Gastroesophageal sphincter (tissue), 3 donors: ENCODE measurements at regions not wholly inside any gene's neighbourhood (a gene's known extent, or its start where the extent isn't known, plus 50 kb on each side); places are given as distances from the start of the nearest gene placed in this dataset.

Source experiments
- POLR2AphosphoS5 ChIP-seq: sonication (generic); formaldehyde crosslinking; IDR thresholded peaks from one replicate; pipeline ENCODE4 v1.6.1; 2017; ENCODE audit warnings: antibody characterized with exemption
- TF ChIP-seq, protein P1 (sequence below), 4 experiments: fragments of 200-600 bp in 2 of 4; fragments of 450-650 bp in 2 of 4; sonication (generic) in 1 of 4; IDR thresholded peaks; one replicate each; pipeline ENCODE4 v1.5.1; 2017 to 2019; ENCODE audit warnings: antibody characterized with exemption in 4 of 4, mild to moderate bottlenecking in 2 of 4, moderate library complexity in 2 of 4

DNA sequence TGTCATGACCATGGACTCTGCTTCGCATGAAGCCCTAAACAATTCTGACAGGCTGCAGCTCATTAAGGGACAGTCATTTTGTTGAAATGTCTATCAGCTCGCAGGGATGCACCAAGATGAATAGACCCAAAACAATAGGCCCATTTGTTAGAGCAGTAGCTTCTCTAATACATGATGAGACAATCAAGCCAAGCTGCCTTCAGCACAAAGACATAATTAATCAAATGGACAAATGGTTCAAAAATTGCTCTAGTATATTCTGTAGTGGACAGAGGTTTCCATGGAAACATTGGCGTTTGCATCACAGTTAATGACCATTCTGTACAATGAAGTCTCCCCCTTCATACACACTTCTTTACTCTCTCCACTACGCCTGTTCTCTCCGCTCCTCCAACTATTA lies 274.6 kb downstream of the ANXA1 start:
- TF ChIP-seq POLR2AphosphoS5, result no peak
- TF ChIP-seq, protein P1, sequence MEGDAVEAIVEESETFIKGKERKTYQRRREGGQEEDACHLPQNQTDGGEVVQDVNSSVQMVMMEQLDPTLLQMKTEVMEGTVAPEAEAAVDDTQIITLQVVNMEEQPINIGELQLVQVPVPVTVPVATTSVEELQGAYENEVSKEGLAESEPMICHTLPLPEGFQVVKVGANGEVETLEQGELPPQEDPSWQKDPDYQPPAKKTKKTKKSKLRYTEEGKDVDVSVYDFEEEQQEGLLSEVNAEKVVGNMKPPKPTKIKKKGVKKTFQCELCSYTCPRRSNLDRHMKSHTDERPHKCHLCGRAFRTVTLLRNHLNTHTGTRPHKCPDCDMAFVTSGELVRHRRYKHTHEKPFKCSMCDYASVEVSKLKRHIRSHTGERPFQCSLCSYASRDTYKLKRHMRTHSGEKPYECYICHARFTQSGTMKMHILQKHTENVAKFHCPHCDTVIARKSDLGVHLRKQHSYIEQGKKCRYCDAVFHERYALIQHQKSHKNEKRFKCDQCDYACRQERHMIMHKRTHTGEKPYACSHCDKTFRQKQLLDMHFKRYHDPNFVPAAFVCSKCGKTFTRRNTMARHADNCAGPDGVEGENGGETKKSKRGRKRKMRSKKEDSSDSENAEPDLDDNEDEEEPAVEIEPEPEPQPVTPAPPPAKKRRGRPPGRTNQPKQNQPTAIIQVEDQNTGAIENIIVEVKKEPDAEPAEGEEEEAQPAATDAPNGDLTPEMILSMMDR (IDR thresholded peaks at IDR 0.05), result no peak
